ENCODE measurements at regions not wholly inside any gene's neighbourhood (a gene's known extent, or its start where the extent isn't known, plus 50 kb on each side); places are given as distances from the start of the nearest gene placed in this dataset.

GRCh38 chrX:68945603-68946228 is 116.9 kb downstream of the EFNB1 start:
- TF ChIP-seq CTCF (IDR thresholded peaks at IDR 0.05; ENCODE audit: low read length, missing control alignments): peak; percentile 56
- H3K4me3 ChIP-seq (replicated peaks; ENCODE audit: low read depth, low read length): no peak overlapping the region
- DNase-seq (ENCODE audit: low read depth): peak; percentile 86

GRCh38 chrX:68945081-68945602 is 116.3 kb downstream of the EFNB1 start:
- TF ChIP-seq CTCF (IDR thresholded peaks at IDR 0.05; ENCODE audit: low read length, missing control alignments): no peak
- H3K4me3 ChIP-seq (replicated peaks; ENCODE audit: low read depth, low read length): no peak overlapping the region

GRCh38 chrX:68944211-68944610 is 115.4 kb downstream of the EFNB1 start:
- DNase-seq (ENCODE audit: low read depth): no peak
- no peak for TF ChIP-seq CTCF (IDR thresholded peaks at IDR 0.05; ENCODE audit: low read length, missing control alignments)
- H3K4me3 ChIP-seq (replicated peaks; ENCODE audit: low read depth, low read length): no peak overlapping the region

More at GRCh38 chrX:68945081-68945602, 116.3 kb downstream of the EFNB1 start:
- DNase-seq (ENCODE audit: low read depth): no peak

- TF ChIP-seq CTCF (IDR thresholded peaks at IDR 0.05; ENCODE audit: low read length, missing control alignments): no peak
- DNase-seq (ENCODE audit: low read depth): no peak
- H3K4me3 ChIP-seq (replicated peaks; ENCODE audit: low read depth, low read length): no peak overlapping the region
Measured at GRCh38 chrX:68942840-68943239, 114.0 kb downstream of the EFNB1 start.

- no peak for DNase-seq (ENCODE audit: low read depth)
- no peak for TF ChIP-seq CTCF (IDR thresholded peaks at IDR 0.05; ENCODE audit: low read length, missing control alignments)
- H3K4me3 ChIP-seq (replicated peaks; ENCODE audit: low read depth, low read length): no peak overlapping the region
Measured at GRCh38 chrX:68942104-68942503, 113.3 kb downstream of the EFNB1 start.

- H3K4me3 ChIP-seq (replicated peaks; ENCODE audit: low read depth, low read length): no peak overlapping the region
- DNase-seq (ENCODE audit: low read depth): no peak
- no peak for TF ChIP-seq CTCF (IDR thresholded peaks at IDR 0.05; ENCODE audit: low read length, missing control alignments)
Measured at GRCh38 chrX:68941385-68941952, 112.6 kb downstream of the EFNB1 start.

- no peak for TF ChIP-seq CTCF (IDR thresholded peaks at IDR 0.05; ENCODE audit: low read length, missing control alignments)
- H3K4me3 ChIP-seq (replicated peaks; ENCODE audit: low read depth, low read length): no peak overlapping the region
- no peak for DNase-seq (ENCODE audit: low read depth)
Measured at GRCh38 chrX:68940601-68941000, 111.8 kb downstream of the EFNB1 start.

Data from fibroblast of pulmonary artery (primary cell).